Left ventricle myocardium inferior (tissue), 1 donor: ENCODE measurements at regions not wholly inside any gene's neighbourhood (a gene's known extent, or its start where the extent isn't known, plus 50 kb on each side); places are given as distances from the start of the nearest gene placed in this dataset.

Experiments
- DNase-seq: peaks from one replicate; pipeline ENCODE4 v3.0.0-alpha.2; 2020
- H3K27ac ChIP-seq: fragments of 200-600 bp; replicated peaks from 2 replicates; pipeline ENCODE4 v1.8.0; 2021
- H3K27me3 ChIP-seq: fragments of 200-600 bp; 2 replicates; pipeline ENCODE4 v1.8.0; 2021; ENCODE audit warnings: low read depth
- H3K36me3 ChIP-seq: fragments of 200-600 bp; 2 replicates; pipeline ENCODE4 v1.8.0; 2021
- H3K4me1 ChIP-seq: fragments of 200-600 bp; 2 replicates; pipeline ENCODE4 v1.8.0; 2021
- H3K4me3 ChIP-seq: fragments of 200-600 bp; 2 replicates; pipeline ENCODE4 v1.8.0; 2021; ENCODE audit warnings: mild to moderate bottlenecking, moderate library complexity
- H3K9me3 ChIP-seq: fragments of 200-600 bp; replicated peaks from 2 replicates; pipeline ENCODE4 v1.8.0; 2021
- CTCF ChIP-seq: fragments of 200-600 bp; IDR thresholded peaks from 2 replicates; pipeline ENCODE4 v1.8.0; 2021; ENCODE audit warnings: antibody characterized with exemption, mild to moderate bottlenecking, borderline replicate concordance
- intact Hi-C: fragments of 100-400 bp; cut with micrococcal nuclease; formaldehyde crosslinking; loops from one replicate; pipeline ENCODE4 v1.11.0; 2022
- donor health status: DM: no; HTN: yes; CAD: no; lungs with severe emphysema.

- Histone ChIP-seq H3K36me3 (no peaks in the 10 kb centered on the region), H3K4me3 (no peak overlapping the region), H3K27me3 (no peaks in the 10 kb centered on the region), H3K4me1 (no peaks in the 10 kb centered on the region), H3K9me3 (no peaks in the 10 kb centered on the region), H3K27ac (no peak overlapping the region)
- no peak for DNase-seq
- intact Hi-C loops = no loop called here
- TF ChIP-seq CTCF = no peak
These were observed 1977.5 kb upstream of the PCDH20 start for GRCh38 chr13:63393112-63393511.

- no peaks in the 10 kb centered on the region for H3K27me3 ChIP-seq
- no peak for TF ChIP-seq CTCF
- no peak overlapping the region for H3K4me3 ChIP-seq
- no peaks in the 10 kb centered on the region for H3K9me3 ChIP-seq
- no peak for DNase-seq
- H3K36me3 ChIP-seq = no peaks in the 10 kb centered on the region
- intact Hi-C loops = no loop called here
- no peak overlapping the region for H3K27ac ChIP-seq
- H3K4me1 ChIP-seq = no peaks in the 10 kb centered on the region
These were observed 1974.1 kb upstream of the PCDH20 start for GRCh38 chr13:63389756-63390155.

- peaks cover 17% of the 10 kb centered on the region for H3K9me3 ChIP-seq
- H3K4me1 ChIP-seq = no peaks in the 10 kb centered on the region
- no peak overlapping the region for H3K27ac ChIP-seq
- no peak for TF ChIP-seq CTCF
- no peak for DNase-seq
- intact Hi-C loops = no loop called here
- H3K27me3 ChIP-seq = no peaks in the 10 kb centered on the region
- no peak overlapping the region for H3K4me3 ChIP-seq
- H3K36me3 ChIP-seq = no peaks in the 10 kb centered on the region
These were observed 1965.6 kb upstream of the PCDH20 start for GRCh38 chr13:63381078-63381859.

GRCh38 chr13:63377986-63378385 lies 1962.3 kb upstream of the PCDH20 start:
- no peak overlapping the region for H3K4me3 ChIP-seq

GRCh38 chr13:63370101-63370500 lies 1954.5 kb upstream of the PCDH20 start:
- no peaks in the 10 kb centered on the region for H3K36me3 ChIP-seq
- no peak for DNase-seq
- H3K4me1 ChIP-seq = no peaks in the 10 kb centered on the region
- H3K27ac ChIP-seq = no peak overlapping the region
- H3K9me3 ChIP-seq = no peaks in the 10 kb centered on the region
- TF ChIP-seq CTCF = no peak
- intact Hi-C loops = no loop called here
- no peaks in the 10 kb centered on the region for H3K27me3 ChIP-seq
- no peak overlapping the region for H3K4me3 ChIP-seq

More at GRCh38 chr13:63377986-63378385, 1962.3 kb upstream of the PCDH20 start:
- no peaks in the 10 kb centered on the region for H3K27me3 ChIP-seq
- no peaks in the 10 kb centered on the region for H3K4me1 ChIP-seq
- no peak for TF ChIP-seq CTCF
- H3K9me3 ChIP-seq = peaks cover 17% of the 10 kb centered on the region
- intact Hi-C loops = no loop called here
- DNase-seq = no peak
- no peak overlapping the region for H3K27ac ChIP-seq
- H3K36me3 ChIP-seq = no peaks in the 10 kb centered on the region
